ENCODE measurements at regions not wholly inside any gene's neighbourhood (a gene's known extent, or its start where the extent isn't known, plus 50 kb on each side); places are given as distances from the start of the nearest gene placed in this dataset.
"Not testable (repeated sequence)": the region's sequence is repeated elsewhere in the genome, so short reads cannot be mapped to it uniquely, and the experiment has no call there.

- H3K4me1 ChIP-seq (ENCODE audit: control insufficient read depth, low read depth, low read length): no peaks in the 10 kb centered on the region
- DNase-seq: no peak
- no peak overlapping the region for H2BK5ac ChIP-seq (ENCODE audit: low read length)
- H3K27me3 ChIP-seq (ENCODE audit: insufficient read depth, low read length, poor library complexity): no peaks in the 10 kb centered on the region
- H4K8ac ChIP-seq (ENCODE audit: low read depth, low read length): no peak overlapping the region
- no peak overlapping the region for H3K56ac ChIP-seq (ENCODE audit: low read length)
- no peak overlapping the region for H3K4me3 ChIP-seq (ENCODE audit: low read length)
- no peak overlapping the region for H2AK5ac ChIP-seq (ENCODE audit: low read length)
- H3K23ac ChIP-seq (ENCODE audit: low read length): no peak overlapping the region
- no peak overlapping the region for H3K18ac ChIP-seq (ENCODE audit: low read length)
- H3K36me3 ChIP-seq (ENCODE audit: control insufficient read depth, insufficient read depth, low read length): no peaks in the 10 kb centered on the region
- H3K79me1 ChIP-seq (ENCODE audit: low read length): no peaks in the 10 kb centered on the region
- H3K79me2 ChIP-seq (ENCODE audit: control insufficient read depth, insufficient read depth, low read length): no peaks in the 10 kb centered on the region
- H3K27ac ChIP-seq (ENCODE audit: low read depth, low read length): no peak overlapping the region
- H3K4me2 ChIP-seq (ENCODE audit: low read length): no peak overlapping the region
- H3K9ac ChIP-seq (ENCODE audit: low read length): no peak overlapping the region
- no peak overlapping the region for H3K4ac ChIP-seq (ENCODE audit: low read depth, low read length)
- H2BK120ac ChIP-seq (ENCODE audit: low read depth, low read length): no peak overlapping the region
- no peak overlapping the region for H2BK15ac ChIP-seq (replicated peaks; ENCODE audit: low read depth)
- H4K5ac ChIP-seq (ENCODE audit: low read length): no peak overlapping the region
- WGBS (ENCODE audit: extremely low coverage, insufficient coverage, low lambda C conversion rate): no CpG with 5 or more reads among the region's 3 CpGs
These were observed 142.3 kb upstream of the CARMIL1 start for GRCh38 chr6:25136854-25137253.

- no peaks in the 10 kb centered on the region for H3K27me3 ChIP-seq (ENCODE audit: insufficient read depth, low read length, poor library complexity)
- H3K9ac ChIP-seq (ENCODE audit: low read length): no peak overlapping the region
- no peak overlapping the region for H3K56ac ChIP-seq (ENCODE audit: low read length)
- H2AK5ac ChIP-seq (ENCODE audit: low read length): no peak overlapping the region
- no CpG with 5 or more reads among the region's 7 CpGs for WGBS (ENCODE audit: extremely low coverage, insufficient coverage, low lambda C conversion rate)
- H3K4me3 ChIP-seq (ENCODE audit: low read length): no peak overlapping the region
- no peak overlapping the region for H2BK15ac ChIP-seq (replicated peaks; ENCODE audit: low read depth)
- no peak overlapping the region for H4K8ac ChIP-seq (ENCODE audit: low read depth, low read length)
- H2BK5ac ChIP-seq (ENCODE audit: low read length): no peak overlapping the region
- H3K4me2 ChIP-seq (ENCODE audit: low read length): no peak overlapping the region
- H3K27ac ChIP-seq (ENCODE audit: low read depth, low read length): no peak overlapping the region
- H3K79me1 ChIP-seq (ENCODE audit: low read length): no peaks in the 10 kb centered on the region
- H3K23ac ChIP-seq (ENCODE audit: low read length): no peak overlapping the region
- no peak for DNase-seq
- H3K79me2 ChIP-seq (ENCODE audit: control insufficient read depth, insufficient read depth, low read length): no peaks in the 10 kb centered on the region
- no peak overlapping the region for H3K4ac ChIP-seq (ENCODE audit: low read depth, low read length)
- H3K36me3 ChIP-seq (ENCODE audit: control insufficient read depth, insufficient read depth, low read length): no peaks in the 10 kb centered on the region
- no peak overlapping the region for H3K18ac ChIP-seq (ENCODE audit: low read length)
- no peak overlapping the region for H2BK120ac ChIP-seq (ENCODE audit: low read depth, low read length)
- no peak overlapping the region for H4K5ac ChIP-seq (ENCODE audit: low read length)
- H3K4me1 ChIP-seq (ENCODE audit: control insufficient read depth, low read depth, low read length): no peaks in the 10 kb centered on the region
These were observed 141.7 kb upstream of the CARMIL1 start for GRCh38 chr6:25137480-25137879.

- Histone ChIP-seq H3K27ac (ENCODE audit: low read depth, low read length) (no peak overlapping the region), H3K4me3 (ENCODE audit: low read length) (no peak overlapping the region)
These were observed 141.3 kb upstream of the CARMIL1 start for GRCh38 chr6:25137916-25138232.

GRCh38 chr6:25138233-25138933 lies 140.8 kb upstream of the CARMIL1 start:
- Histone ChIP-seq H2AK5ac (ENCODE audit: low read length) (no peak overlapping the region), H3K4me1 (ENCODE audit: control insufficient read depth, low read depth, low read length) (no peaks in the 10 kb centered on the region), H3K27me3 (ENCODE audit: insufficient read depth, low read length, poor library complexity) (no peaks in the 10 kb centered on the region), H3K18ac (ENCODE audit: low read length) (no peak overlapping the region), H4K8ac (ENCODE audit: low read depth, low read length) (no peak overlapping the region), H2BK120ac (ENCODE audit: low read depth, low read length) (no peak overlapping the region), H3K9ac (ENCODE audit: low read length) (no peak overlapping the region), H2BK15ac (replicated peaks; ENCODE audit: low read depth) (no peak overlapping the region), H3K4me3 (ENCODE audit: low read length) (no peak overlapping the region), H3K4ac (ENCODE audit: low read depth, low read length) (no peak overlapping the region), H3K27ac (ENCODE audit: low read depth, low read length) (no peak overlapping the region), H3K36me3 (ENCODE audit: control insufficient read depth, insufficient read depth, low read length) (no peaks in the 10 kb centered on the region), H3K79me2 (ENCODE audit: control insufficient read depth, insufficient read depth, low read length) (no peaks in the 10 kb centered on the region), H3K23ac (ENCODE audit: low read length) (no peak overlapping the region), H3K56ac (ENCODE audit: low read length) (no peak overlapping the region), H2BK5ac (ENCODE audit: low read length) (no peak overlapping the region), H3K79me1 (ENCODE audit: low read length) (no peaks in the 10 kb centered on the region), H4K5ac (ENCODE audit: low read length) (no peak overlapping the region), H3K4me2 (ENCODE audit: low read length) (no peak overlapping the region)
- WGBS (ENCODE audit: extremely low coverage, insufficient coverage, low lambda C conversion rate): no CpG with 5 or more reads among the region's 7 CpGs
- no peak for DNase-seq

More at GRCh38 chr6:25137916-25138232, 141.3 kb upstream of the CARMIL1 start:
- Histone ChIP-seq H3K79me1 (ENCODE audit: low read length) (no peaks in the 10 kb centered on the region), H3K4me2 (ENCODE audit: low read length) (no peak overlapping the region), H3K27me3 (ENCODE audit: insufficient read depth, low read length, poor library complexity) (no peaks in the 10 kb centered on the region), H3K18ac (ENCODE audit: low read length) (no peak overlapping the region), H2AK5ac (ENCODE audit: low read length) (no peak overlapping the region), H4K8ac (ENCODE audit: low read depth, low read length) (no peak overlapping the region), H3K9ac (ENCODE audit: low read length) (no peak overlapping the region), H3K4me1 (ENCODE audit: control insufficient read depth, low read depth, low read length) (no peaks in the 10 kb centered on the region), H2BK15ac (replicated peaks; ENCODE audit: low read depth) (no peak overlapping the region), H3K36me3 (ENCODE audit: control insufficient read depth, insufficient read depth, low read length) (no peaks in the 10 kb centered on the region), H4K5ac (ENCODE audit: low read length) (no peak overlapping the region), H2BK120ac (ENCODE audit: low read depth, low read length) (no peak overlapping the region), H3K23ac (ENCODE audit: low read length) (no peak overlapping the region), H3K4ac (ENCODE audit: low read depth, low read length) (no peak overlapping the region), H3K79me2 (ENCODE audit: control insufficient read depth, insufficient read depth, low read length) (no peaks in the 10 kb centered on the region), H2BK5ac (ENCODE audit: low read length) (no peak overlapping the region), H3K56ac (ENCODE audit: low read length) (no peak overlapping the region)
- no peak for DNase-seq
- WGBS (ENCODE audit: extremely low coverage, insufficient coverage, low lambda C conversion rate): no CpG with 5 or more reads among the region's 5 CpGs

- no peaks in the 10 kb centered on the region for H3K36me3 ChIP-seq (ENCODE audit: control insufficient read depth, insufficient read depth, low read length)
- H2BK120ac ChIP-seq (ENCODE audit: low read depth, low read length): no peak overlapping the region
- no peaks in the 10 kb centered on the region for H3K79me2 ChIP-seq (ENCODE audit: control insufficient read depth, insufficient read depth, low read length)
- no peaks in the 10 kb centered on the region for H3K27me3 ChIP-seq (ENCODE audit: insufficient read depth, low read length, poor library complexity)
- no peak overlapping the region for H4K8ac ChIP-seq (ENCODE audit: low read depth, low read length)
- H3K4me3 ChIP-seq (ENCODE audit: low read length): no peak overlapping the region
- no peak overlapping the region for H3K18ac ChIP-seq (ENCODE audit: low read length)
- no peaks in the 10 kb centered on the region for H3K4me1 ChIP-seq (ENCODE audit: control insufficient read depth, low read depth, low read length)
- H2BK5ac ChIP-seq (ENCODE audit: low read length): no peak overlapping the region
- no peak overlapping the region for H3K4me2 ChIP-seq (ENCODE audit: low read length)
- H2AK5ac ChIP-seq (ENCODE audit: low read length): no peak overlapping the region
- no peak for DNase-seq
- no peak overlapping the region for H3K27ac ChIP-seq (ENCODE audit: low read depth, low read length)
- no peak overlapping the region for H3K9ac ChIP-seq (ENCODE audit: low read length)
- no peaks in the 10 kb centered on the region for H3K79me1 ChIP-seq (ENCODE audit: low read length)
- WGBS (ENCODE audit: extremely low coverage, insufficient coverage, low lambda C conversion rate): no CpG with 5 or more reads among the region's 2 CpGs
- no peak overlapping the region for H4K5ac ChIP-seq (ENCODE audit: low read length)
- no peak overlapping the region for H3K4ac ChIP-seq (ENCODE audit: low read depth, low read length)
- no peak overlapping the region for H3K56ac ChIP-seq (ENCODE audit: low read length)
- no peak overlapping the region for H2BK15ac ChIP-seq (replicated peaks; ENCODE audit: low read depth)
- H3K23ac ChIP-seq (ENCODE audit: low read length): no peak overlapping the region
These were observed 140.2 kb upstream of the CARMIL1 start for GRCh38 chr6:25138934-25139415.

GRCh38 chr6:25139608-25140007 lies 139.6 kb upstream of the CARMIL1 start:
- H4K5ac ChIP-seq (ENCODE audit: low read length); H2BK120ac ChIP-seq (ENCODE audit: low read depth, low read length); H3K56ac ChIP-seq (ENCODE audit: low read length); H2BK5ac ChIP-seq (ENCODE audit: low read length); H3K4me1 ChIP-seq (ENCODE audit: control insufficient read depth, low read depth, low read length); H3K18ac ChIP-seq (ENCODE audit: low read length); H4K8ac ChIP-seq (ENCODE audit: low read depth, low read length); H3K4ac ChIP-seq (ENCODE audit: low read depth, low read length); H3K27me3 ChIP-seq (ENCODE audit: insufficient read depth, low read length, poor library complexity); H3K79me1 ChIP-seq (ENCODE audit: low read length); H3K79me2 ChIP-seq (ENCODE audit: control insufficient read depth, insufficient read depth, low read length); H3K23ac ChIP-seq (ENCODE audit: low read length); DNase-seq; H3K27ac ChIP-seq (ENCODE audit: low read depth, low read length); H3K4me2 ChIP-seq (ENCODE audit: low read length); H3K4me3 ChIP-seq (ENCODE audit: low read length); H3K9ac ChIP-seq (ENCODE audit: low read length); H2AK5ac ChIP-seq (ENCODE audit: low read length); H2BK15ac ChIP-seq (replicated peaks; ENCODE audit: low read depth); H3K36me3 ChIP-seq (ENCODE audit: control insufficient read depth, insufficient read depth, low read length): not testable (repeated sequence)
- WGBS (ENCODE audit: extremely low coverage, insufficient coverage, low lambda C conversion rate): no CpG with 5 or more reads among the region's 36 CpGs
